WI38 (cell line): ENCODE measurements at regions not wholly inside any gene's neighbourhood (a gene's known extent, or its start where the extent isn't known, plus 50 kb on each side); places are given as distances from the start of the nearest gene placed in this dataset.

Source experiments
- H3K4me3 ChIP-seq: 2 replicates; pipeline ENCODE4 v1.5.1; 2011; ENCODE audit warnings: low read depth, mild to moderate bottlenecking, control low read depth, low read length
- TF ChIP-seq, protein P1 (sequence below): IDR thresholded peaks from 2 replicates; pipeline ENCODE4 v1.5.1; 2012; ENCODE audit warnings: low read depth, mild to moderate bottlenecking, control low read depth, low read length

GRCh38 chr11:119511614-119512306 is 88.8 kb upstream of the THY1 start:
- TF ChIP-seq, protein P1, sequence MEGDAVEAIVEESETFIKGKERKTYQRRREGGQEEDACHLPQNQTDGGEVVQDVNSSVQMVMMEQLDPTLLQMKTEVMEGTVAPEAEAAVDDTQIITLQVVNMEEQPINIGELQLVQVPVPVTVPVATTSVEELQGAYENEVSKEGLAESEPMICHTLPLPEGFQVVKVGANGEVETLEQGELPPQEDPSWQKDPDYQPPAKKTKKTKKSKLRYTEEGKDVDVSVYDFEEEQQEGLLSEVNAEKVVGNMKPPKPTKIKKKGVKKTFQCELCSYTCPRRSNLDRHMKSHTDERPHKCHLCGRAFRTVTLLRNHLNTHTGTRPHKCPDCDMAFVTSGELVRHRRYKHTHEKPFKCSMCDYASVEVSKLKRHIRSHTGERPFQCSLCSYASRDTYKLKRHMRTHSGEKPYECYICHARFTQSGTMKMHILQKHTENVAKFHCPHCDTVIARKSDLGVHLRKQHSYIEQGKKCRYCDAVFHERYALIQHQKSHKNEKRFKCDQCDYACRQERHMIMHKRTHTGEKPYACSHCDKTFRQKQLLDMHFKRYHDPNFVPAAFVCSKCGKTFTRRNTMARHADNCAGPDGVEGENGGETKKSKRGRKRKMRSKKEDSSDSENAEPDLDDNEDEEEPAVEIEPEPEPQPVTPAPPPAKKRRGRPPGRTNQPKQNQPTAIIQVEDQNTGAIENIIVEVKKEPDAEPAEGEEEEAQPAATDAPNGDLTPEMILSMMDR: no peak
- no peak overlapping the region for H3K4me3 ChIP-seq

DNA sequence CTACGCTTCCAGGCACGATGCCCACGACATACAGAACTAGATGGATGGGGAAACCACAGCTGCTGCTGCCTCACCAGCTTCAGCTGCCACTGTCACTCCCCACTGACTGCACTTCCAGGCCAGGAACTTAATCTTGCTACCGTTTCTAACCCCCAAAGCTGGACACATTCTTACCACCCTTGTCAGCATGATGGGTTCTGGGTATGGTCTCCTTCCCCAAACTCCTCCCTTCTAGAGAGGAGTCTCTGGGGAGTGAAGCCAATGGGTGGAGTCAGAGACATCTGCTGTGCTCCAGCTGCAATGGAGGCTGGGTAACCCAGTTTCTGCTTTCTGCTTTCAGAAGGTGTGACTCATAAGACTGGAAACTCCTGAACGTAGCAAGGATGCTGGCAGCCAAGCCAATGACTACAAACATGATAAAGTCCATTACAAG is 87.0 kb upstream of the THY1 start:
- TF ChIP-seq, protein P1: no peak
- H3K4me3 ChIP-seq: no peak overlapping the region

DNA sequence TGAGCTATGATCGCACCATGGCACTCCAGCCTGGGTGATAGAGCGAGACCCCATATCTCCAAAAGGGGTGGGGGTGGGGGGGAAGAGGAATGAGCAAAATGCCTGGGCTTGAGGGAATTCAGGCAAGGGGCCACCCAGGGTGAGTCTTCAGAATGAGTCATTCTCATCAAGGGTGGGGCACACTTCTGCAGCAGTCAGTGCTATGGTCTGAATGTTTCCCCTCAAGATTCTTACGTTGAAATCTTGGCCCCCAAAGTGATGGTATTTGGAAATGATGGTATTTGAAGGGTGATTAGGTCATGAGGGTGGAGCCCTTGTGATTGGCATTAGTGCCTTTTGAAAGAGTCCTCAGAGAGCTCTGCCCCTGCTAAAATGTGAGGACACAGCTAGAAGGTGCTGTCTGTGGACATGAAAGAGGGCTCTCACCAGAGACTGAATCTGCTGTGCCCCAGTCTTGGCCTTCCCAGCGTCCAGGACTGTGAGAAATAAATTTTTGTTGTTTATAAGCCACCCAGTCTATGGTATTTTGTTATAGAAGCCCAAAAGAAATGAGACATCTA is 86.4 kb upstream of the THY1 start:
- H3K4me3 ChIP-seq: no peak overlapping the region
- TF ChIP-seq, protein P1: no peak

GRCh38 chr11:119506436-119506835 is 83.5 kb upstream of the THY1 start:
- H3K4me3 ChIP-seq: no peak overlapping the region

GRCh38 chr11:119505861-119506260 is 82.9 kb upstream of the THY1 start:
- H3K4me3 ChIP-seq: no peak overlapping the region
- TF ChIP-seq, protein P1: no peak

More at GRCh38 chr11:119506436-119506835, 83.5 kb upstream of the THY1 start:
- TF ChIP-seq, protein P1: no peak

GRCh38 chr11:119505071-119505470 is 82.1 kb upstream of the THY1 start:
- TF ChIP-seq, protein P1: no peak
- H3K4me3 ChIP-seq: no peak overlapping the region

DNA sequence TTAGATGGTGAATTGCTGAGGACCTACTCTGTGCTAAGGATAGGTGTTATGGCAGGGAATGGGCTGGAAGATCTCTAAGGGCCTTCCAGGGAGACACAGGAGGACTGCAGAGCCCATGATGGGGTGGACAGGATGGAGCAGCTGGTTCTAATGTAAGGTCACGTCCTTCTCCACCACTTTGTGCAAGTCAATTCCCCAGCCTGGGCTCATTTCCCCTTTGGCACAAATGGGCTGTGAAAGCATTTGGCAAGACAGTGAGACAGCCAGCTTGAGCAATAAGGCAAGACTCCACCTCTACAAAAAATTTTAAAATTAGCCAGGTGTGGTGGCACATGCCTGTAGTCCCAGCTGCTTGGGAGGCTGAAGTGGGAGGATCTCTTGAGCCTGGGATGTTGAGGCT is 81.4 kb upstream of the THY1 start:
- TF ChIP-seq, protein P1: no peak
- no peak overlapping the region for H3K4me3 ChIP-seq
